ENCODE measurements at regions not wholly inside any gene's neighbourhood (a gene's known extent, or its start where the extent isn't known, plus 50 kb on each side); places are given as distances from the start of the nearest gene placed in this dataset.
"Not testable (repeated sequence)": the region's sequence is repeated elsewhere in the genome, so short reads cannot be mapped to it uniquely, and the experiment has no call there.

- DNase-seq (ENCODE audit: low spot score), result no peak
Observed at GRCh38 chr4:116018831-116019230, 905.4 kb upstream of the NDST4 start.

GRCh38 chr4:116016201-116016600 lies 902.8 kb upstream of the NDST4 start:
- no peak for DNase-seq (ENCODE audit: low spot score)

- DNase-seq (ENCODE audit: low spot score), result no peak
Observed at GRCh38 chr4:116015549-116015948, 902.1 kb upstream of the NDST4 start.

GRCh38 chr4:116015062-116015461 lies 901.6 kb upstream of the NDST4 start:
- no peak for DNase-seq (ENCODE audit: low spot score)

GRCh38 chr4:116010923-116011322 lies 897.5 kb upstream of the NDST4 start:
- no peak for DNase-seq (ENCODE audit: low spot score)

- no peak for DNase-seq (ENCODE audit: low spot score)
Observed at GRCh38 chr4:116005806-116006088, 892.3 kb upstream of the NDST4 start.

GRCh38 chr4:116005037-116005805 lies 891.8 kb upstream of the NDST4 start:
- DNase-seq (ENCODE audit: low spot score), result no peak

GRCh38 chr4:116001291-116001690 lies 887.9 kb upstream of the NDST4 start:
- DNase-seq (ENCODE audit: low spot score), result no peak

- DNase-seq (ENCODE audit: low spot score), result no peak
Observed at GRCh38 chr4:115986573-115986972, 873.2 kb upstream of the NDST4 start.

GRCh38 chr4:115975421-115976001 lies 862.1 kb upstream of the NDST4 start:
- not testable (repeated sequence) for DNase-seq (ENCODE audit: low spot score)

- DNase-seq (ENCODE audit: low spot score), result no peak
Observed at GRCh38 chr4:115973768-115974167, 860.3 kb upstream of the NDST4 start.

- no peak for DNase-seq (ENCODE audit: low spot score)
Observed at GRCh38 chr4:115972967-115973366, 859.5 kb upstream of the NDST4 start.

- DNase-seq (ENCODE audit: low spot score), result no peak
Observed at GRCh38 chr4:115970859-115971258, 857.4 kb upstream of the NDST4 start.

GRCh38 chr4:115969756-115970155 lies 856.3 kb upstream of the NDST4 start:
- no peak for DNase-seq (ENCODE audit: low spot score)

- no peak for DNase-seq (ENCODE audit: low spot score)
Observed at GRCh38 chr4:115965588-115965987, 852.2 kb upstream of the NDST4 start.

- not testable (repeated sequence) for DNase-seq (ENCODE audit: low spot score)
Observed at GRCh38 chr4:115956054-115956796, 842.8 kb upstream of the NDST4 start.

GRCh38 chr4:115950806-115951205 lies 837.4 kb upstream of the NDST4 start:
- no peak for DNase-seq (ENCODE audit: low spot score)

GRCh38 chr4:115949974-115950743 lies 836.7 kb upstream of the NDST4 start:
- not testable (repeated sequence) for DNase-seq (ENCODE audit: low spot score)

- DNase-seq (ENCODE audit: low spot score), result no peak
Observed at GRCh38 chr4:115945026-115945425, 831.6 kb upstream of the NDST4 start.

GRCh38 chr4:115944146-115944905 lies 830.9 kb upstream of the NDST4 start:
- no peak for DNase-seq (ENCODE audit: low spot score)

GRCh38 chr4:115938764-115939443 lies 825.5 kb upstream of the NDST4 start:
- DNase-seq (ENCODE audit: low spot score), result no peak
